NCI-H2029 (cell line): ENCODE measurements at regions not wholly inside any gene's neighbourhood (a gene's known extent, or its start where the extent isn't known, plus 50 kb on each side); places are given as distances from the start of the nearest gene placed in this dataset.
"Not testable (repeated sequence)": the region's sequence is repeated elsewhere in the genome, so short reads cannot be mapped to it uniquely, and the experiment has no call there.

Experiments used
- DNase-seq: peaks from one replicate; lab custom pipeline; 2025; lab: John Stamatoyannopoulos, UW

- DNase-seq = peak; percentile 65
Measured at GRCh38 chr7:81478664-81479063, 291.2 kb downstream of the HGF start.

GRCh38 chr7:81478201-81478600 lies 291.6 kb downstream of the HGF start:
- not testable (repeated sequence) for DNase-seq

- DNase-seq = no peak
Measured at GRCh38 chr7:81473236-81473635, 296.6 kb downstream of the HGF start.

- DNase-seq = no peak
Measured at GRCh38 chr7:81470724-81471379, 299.0 kb downstream of the HGF start.

- peak; percentile 34 for DNase-seq
Measured at GRCh38 chr7:81469869-81470723, 299.8 kb downstream of the HGF start.

- no peak for DNase-seq
Measured at GRCh38 chr7:81469153-81469868, 300.5 kb downstream of the HGF start.

- DNase-seq = no peak
Measured at GRCh38 chr7:81468526-81468925, 301.3 kb downstream of the HGF start.

GRCh38 chr7:81467964-81468363 lies 301.9 kb downstream of the HGF start:
- no peak for DNase-seq

- DNase-seq = no peak
Measured at GRCh38 chr7:81462672-81463071, 307.2 kb downstream of the HGF start.

GRCh38 chr7:81460250-81461045 lies 309.4 kb downstream of the HGF start:
- no peak for DNase-seq

- DNase-seq = no peak
Measured at GRCh38 chr7:81459485-81459884, 310.4 kb downstream of the HGF start.

GRCh38 chr7:81457852-81458522 lies 311.9 kb downstream of the HGF start:
- DNase-seq = no peak

- not testable (repeated sequence) for DNase-seq
Measured at GRCh38 chr7:81453770-81454169, 316.1 kb downstream of the HGF start.

GRCh38 chr7:81449105-81449504 lies 320.7 kb downstream of the HGF start:
- no peak for DNase-seq

GRCh38 chr7:81447351-81447952 lies 322.4 kb downstream of the HGF start:
- no peak for DNase-seq

- no peak for DNase-seq
Measured at GRCh38 chr7:81446212-81446611, 323.6 kb downstream of the HGF start.

- no peak for DNase-seq
Measured at GRCh38 chr7:81445462-81445861, 324.4 kb downstream of the HGF start.

GRCh38 chr7:81441750-81442149 lies 328.1 kb downstream of the HGF start:
- DNase-seq = no peak

- no peak for DNase-seq
Measured at GRCh38 chr7:81439591-81439990, 330.3 kb downstream of the HGF start.

- DNase-seq = not testable (repeated sequence)
Measured at GRCh38 chr7:81437160-81437559, 332.7 kb downstream of the HGF start.
